ENCODE measurements at regions not wholly inside any gene's neighbourhood (a gene's known extent, or its start where the extent isn't known, plus 50 kb on each side); places are given as distances from the start of the nearest gene placed in this dataset.
"Not testable (repeated sequence)": the region's sequence is repeated elsewhere in the genome, so short reads cannot be mapped to it uniquely, and the experiment has no call there.

GRCh38 chr10:94129393-94130130, 135.8 kb downstream of the PLCE1 start:
- DNase-seq = no peak

- no peak for DNase-seq
These were observed 138.2 kb downstream of the PLCE1 start for GRCh38 chr10:94131885-94132284.

- no peak for DNase-seq
These were observed 139.5 kb downstream of the PLCE1 start for GRCh38 chr10:94133239-94133638.

- no peak for DNase-seq
These were observed 144.0 kb downstream of the PLCE1 start for GRCh38 chr10:94137747-94138146.

GRCh38 chr10:94138391-94138790, 144.7 kb downstream of the PLCE1 start:
- DNase-seq = no peak

- no peak for DNase-seq
These were observed 149.5 kb downstream of the PLCE1 start for GRCh38 chr10:94143261-94143660.

- DNase-seq = no peak
These were observed 152.6 kb downstream of the PLCE1 start for GRCh38 chr10:94146313-94146712.

GRCh38 chr10:94146746-94147145, 153.0 kb downstream of the PLCE1 start:
- DNase-seq = no peak

- no peak for DNase-seq
These were observed 156.0 kb downstream of the PLCE1 start for GRCh38 chr10:94149702-94150101.

GRCh38 chr10:94150541-94151184, 156.9 kb downstream of the PLCE1 start:
- no peak for DNase-seq

- DNase-seq = no peak
These were observed 162.1 kb downstream of the PLCE1 start for GRCh38 chr10:94155722-94156271.

- no peak for DNase-seq
These were observed 162.7 kb downstream of the PLCE1 start for GRCh38 chr10:94156453-94156852.

- not testable (repeated sequence) for DNase-seq
These were observed 171.5 kb downstream of the PLCE1 start for GRCh38 chr10:94165158-94165611.

- no peak for DNase-seq
These were observed 178.6 kb downstream of the PLCE1 start for GRCh38 chr10:94172332-94172731.

- no peak for DNase-seq
These were observed 179.9 kb downstream of the PLCE1 start for GRCh38 chr10:94173594-94173993.

GRCh38 chr10:94174838-94175237, 181.1 kb downstream of the PLCE1 start:
- no peak for DNase-seq

- no peak for DNase-seq
These were observed 184.1 kb downstream of the NOC3L start for GRCh38 chr10:94178475-94179253.

- DNase-seq = no peak
These were observed 182.2 kb downstream of the NOC3L start for GRCh38 chr10:94180576-94180975.

GRCh38 chr10:94183666-94184264, 179.0 kb downstream of the NOC3L start:
- DNase-seq = no peak

GRCh38 chr10:94186722-94187121, 176.0 kb downstream of the NOC3L start:
- DNase-seq = no peak

GRCh38 chr10:94192333-94192732, 170.4 kb downstream of the NOC3L start:
- no peak for DNase-seq

GRCh38 chr10:94192974-94193373, 169.8 kb downstream of the NOC3L start:
- DNase-seq = no peak

- no peak for DNase-seq
These were observed 169.2 kb downstream of the NOC3L start for GRCh38 chr10:94193466-94193924.
